IPS-NIHi7 (cell line): ENCODE measurements at regions not wholly inside any gene's neighbourhood (a gene's known extent, or its start where the extent isn't known, plus 50 kb on each side); places are given as distances from the start of the nearest gene placed in this dataset.

Experiments
- DNase-seq: peaks from one replicate; pipeline ENCODE4 v3.0.0; 2012; ENCODE audit warnings: mixed read lengths; ENCODE audit errors: extremely low spot score

DNA sequence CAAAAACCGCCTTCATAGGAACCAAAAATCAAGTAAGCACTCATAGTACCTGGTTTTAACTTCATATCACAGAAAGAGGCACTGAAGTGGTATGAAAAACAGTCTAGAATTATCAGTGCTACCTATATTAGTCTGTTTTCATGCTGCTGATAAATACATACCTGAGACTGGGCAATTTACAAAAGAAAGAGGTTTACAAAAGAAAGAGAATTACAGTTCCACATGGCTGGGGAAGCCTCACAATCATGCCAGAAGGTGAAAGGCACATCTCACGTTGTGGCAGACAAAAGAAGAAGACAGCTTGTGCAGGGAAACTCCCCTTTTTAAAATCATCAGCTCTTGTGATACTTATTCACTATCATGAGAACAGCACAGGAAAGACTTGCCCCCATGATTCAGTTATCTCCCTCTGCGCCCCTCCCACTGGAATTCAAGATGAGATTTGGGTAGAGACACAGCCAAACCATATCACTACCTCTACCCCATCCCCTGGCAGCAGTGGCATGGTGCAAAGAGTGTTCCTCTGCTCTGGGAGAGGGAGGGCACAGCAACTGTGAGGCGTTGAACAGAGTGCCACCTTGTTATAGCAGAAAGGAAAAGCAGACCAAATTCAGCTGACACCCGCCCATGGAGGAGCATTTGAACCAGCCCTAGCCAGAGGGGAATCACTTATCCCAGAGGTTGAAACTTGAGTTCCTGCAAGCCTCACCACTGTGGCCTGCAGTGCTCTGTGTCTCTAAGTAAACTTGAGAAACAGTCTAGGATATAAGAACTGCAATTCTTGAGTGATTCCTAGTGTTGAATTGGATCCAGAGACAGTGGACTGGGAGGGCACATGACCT is 61.9 kb upstream of the PTPRZ1 start:
- DNase-seq = no peak

DNA sequence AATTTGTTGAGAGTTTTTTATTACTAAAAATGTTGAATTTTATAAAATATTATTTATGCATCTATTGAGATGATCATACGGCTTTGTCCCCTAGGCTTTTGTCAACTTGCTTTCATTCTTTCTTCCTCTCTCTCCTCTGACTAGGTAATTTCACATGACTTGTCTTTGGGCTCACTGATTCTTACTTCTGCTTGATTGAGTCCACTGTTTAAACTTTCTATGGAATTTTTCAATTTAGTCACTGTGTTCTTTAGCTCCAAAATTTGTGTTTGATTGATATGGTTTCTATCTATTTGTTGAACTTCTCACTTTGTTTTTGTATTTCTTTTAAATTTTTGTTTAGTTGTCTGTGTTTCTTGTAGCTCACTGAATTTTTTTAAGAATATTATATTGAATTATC is 65.9 kb upstream of the PTPRZ1 start:
- no peak for DNase-seq

DNA sequence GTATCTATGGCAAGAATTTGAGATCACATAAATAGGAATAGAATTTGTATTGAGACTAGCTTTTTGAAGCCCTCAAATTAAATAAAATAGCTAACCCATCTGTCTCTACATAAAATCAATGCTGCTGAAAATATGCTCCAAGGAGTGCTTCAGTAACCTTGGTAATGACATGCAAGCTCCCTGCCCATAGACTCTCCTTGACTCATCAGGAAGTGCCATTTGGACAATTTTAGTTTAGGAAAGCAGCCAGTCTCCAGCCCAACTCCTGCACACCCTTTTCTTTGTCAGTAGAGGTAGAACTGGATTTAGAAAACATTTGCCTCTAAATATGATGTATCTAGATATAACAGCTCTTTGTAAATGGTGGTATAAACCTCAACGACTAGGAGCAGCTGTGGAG is 69.9 kb upstream of the PTPRZ1 start:
- no peak for DNase-seq

DNA sequence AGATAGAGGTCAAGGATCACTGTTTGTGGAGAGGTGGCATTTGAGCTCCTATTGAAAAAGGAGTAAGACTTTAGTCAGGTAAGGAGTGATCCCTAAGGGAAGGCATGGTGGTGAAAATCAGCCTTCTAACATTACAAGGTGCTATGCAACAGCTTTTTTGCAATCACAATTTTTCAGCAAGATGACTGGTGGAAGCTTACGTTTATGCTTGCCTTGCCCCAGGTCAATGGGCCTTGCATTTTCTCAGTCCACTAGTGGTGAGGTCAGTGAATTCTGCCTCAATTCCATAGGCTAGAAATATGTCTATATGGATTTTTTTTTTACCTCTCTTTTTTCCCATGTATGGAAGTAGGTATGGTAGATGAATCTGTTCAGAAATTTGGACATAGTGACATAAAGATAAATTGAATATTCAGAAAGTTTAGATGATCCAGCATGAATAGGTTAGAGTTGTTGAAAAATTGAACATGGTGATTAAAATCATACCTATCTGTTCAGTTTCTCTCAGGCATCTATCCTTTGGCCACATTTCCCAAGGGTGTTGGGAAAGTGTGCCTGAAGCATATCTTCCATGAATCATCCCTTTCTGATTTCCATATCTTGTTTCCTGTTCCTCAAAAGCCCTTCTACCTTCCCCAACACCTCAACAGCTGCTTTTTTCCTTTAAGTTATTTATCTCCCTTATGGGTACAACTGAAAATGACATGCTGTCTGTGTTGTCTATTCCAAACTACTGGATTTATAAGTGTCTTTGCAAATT is 71.9 kb upstream of the PTPRZ1 start:
- no peak for DNase-seq

DNA sequence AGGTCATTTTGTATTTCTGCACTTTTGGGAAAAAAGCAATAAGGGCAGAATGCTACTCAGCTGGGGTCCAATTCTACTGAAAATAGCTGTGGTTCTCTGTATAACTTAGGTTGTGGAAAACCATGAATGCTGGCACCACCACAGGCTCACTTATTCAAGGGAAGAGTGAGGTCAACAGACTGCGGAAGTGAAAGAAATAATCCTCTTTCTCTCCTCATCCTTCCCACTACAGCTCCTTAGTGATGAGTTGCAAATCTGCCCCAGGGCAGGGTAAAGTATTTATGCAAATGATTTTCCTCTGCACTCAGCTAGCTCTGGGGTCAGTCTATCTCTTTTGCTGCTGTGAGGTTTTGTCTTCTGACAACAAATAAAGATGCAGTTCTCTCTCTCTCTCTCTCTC is 74.1 kb upstream of the PTPRZ1 start:
- peak; percentile 51 for DNase-seq

DNA sequence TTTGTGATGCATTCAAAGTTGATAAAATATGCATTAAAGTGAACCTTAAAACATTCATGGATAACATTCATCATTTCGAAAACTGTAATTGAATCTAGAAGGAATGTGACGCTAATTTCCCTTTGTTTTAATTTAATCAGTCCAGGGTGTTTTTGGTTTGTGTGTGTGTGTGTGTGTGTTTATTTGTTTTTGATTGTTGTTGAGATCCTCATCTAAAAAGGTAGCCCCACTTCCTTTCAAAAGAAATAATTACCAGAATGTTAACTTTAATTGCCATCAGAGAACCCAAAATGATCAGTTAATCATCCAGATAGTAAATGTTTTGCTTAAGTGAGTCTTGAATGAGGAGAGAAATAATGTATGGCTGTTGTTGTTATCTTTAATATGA is 74.5 kb upstream of the PTPRZ1 start:
- DNase-seq = no peak

DNA sequence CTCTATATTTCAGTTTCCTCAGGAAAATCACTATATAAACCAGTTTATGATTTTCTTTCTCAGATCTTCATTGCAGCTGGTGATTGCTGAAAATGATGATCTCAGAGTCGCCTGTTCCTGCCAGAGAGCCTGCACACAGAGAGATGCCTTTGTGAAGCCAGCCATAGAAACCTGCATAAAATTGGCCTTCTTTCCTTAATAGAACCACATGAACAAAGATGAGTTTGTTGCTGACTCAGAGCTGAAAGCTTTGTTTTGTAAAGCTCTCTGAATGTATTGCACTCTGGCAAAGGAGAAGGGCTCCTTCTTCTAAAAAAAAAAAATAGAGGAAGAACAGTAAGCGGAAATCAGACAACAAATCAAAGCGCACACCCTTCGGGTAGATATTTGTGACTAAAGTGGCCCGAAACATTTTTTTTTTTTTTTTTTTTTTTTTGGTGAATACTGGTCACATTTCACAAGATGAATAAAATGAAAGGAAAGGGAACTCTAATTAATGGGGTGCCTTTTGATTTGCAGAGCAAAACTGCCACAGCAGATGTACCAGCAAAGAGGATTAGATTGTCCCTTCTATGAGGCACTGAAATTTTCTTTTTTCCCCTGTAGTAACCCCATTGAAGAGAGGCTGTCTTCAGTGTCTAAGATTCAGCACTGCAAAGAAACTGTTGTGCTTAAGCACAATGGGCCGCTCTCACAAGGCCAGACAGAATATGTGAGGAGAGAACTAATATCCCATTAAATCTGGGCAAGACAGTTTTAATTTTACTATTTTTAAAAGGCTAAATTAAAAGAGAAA is 75.1 kb upstream of the PTPRZ1 start:
- no peak for DNase-seq

DNA sequence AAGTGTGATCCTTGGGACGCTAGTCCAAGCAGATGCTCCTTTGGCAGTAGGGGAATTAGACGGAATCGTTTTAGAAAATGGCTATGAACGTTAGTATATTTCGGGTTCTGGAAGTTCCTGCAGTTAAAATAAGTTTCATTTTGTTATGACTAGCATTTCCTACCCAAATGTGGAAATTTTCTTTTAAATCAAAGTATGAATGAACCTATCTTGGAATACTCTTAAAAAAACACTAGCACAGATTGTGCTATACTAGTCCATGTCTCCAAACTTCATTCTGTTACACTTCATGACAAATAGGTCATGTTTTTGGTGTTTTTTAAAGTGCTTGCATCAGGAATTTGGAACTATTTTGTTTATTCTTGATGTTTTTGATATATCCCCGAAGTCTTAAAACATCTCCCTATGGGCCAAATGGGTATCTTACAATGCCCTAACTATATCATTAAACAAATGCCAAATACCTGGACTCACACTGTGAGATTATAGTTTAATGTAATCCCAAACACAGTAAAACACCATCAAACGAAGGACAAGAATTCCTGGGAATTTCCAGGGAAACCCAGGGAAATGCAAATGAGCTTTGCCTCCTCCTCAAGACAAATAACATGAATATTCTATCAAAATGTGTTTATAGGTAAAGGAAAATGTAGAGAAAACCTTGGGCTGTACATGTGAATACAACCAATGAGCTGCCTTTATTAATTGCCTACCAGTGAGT is 75.9 kb upstream of the PTPRZ1 start:
- DNase-seq = no peak

DNA sequence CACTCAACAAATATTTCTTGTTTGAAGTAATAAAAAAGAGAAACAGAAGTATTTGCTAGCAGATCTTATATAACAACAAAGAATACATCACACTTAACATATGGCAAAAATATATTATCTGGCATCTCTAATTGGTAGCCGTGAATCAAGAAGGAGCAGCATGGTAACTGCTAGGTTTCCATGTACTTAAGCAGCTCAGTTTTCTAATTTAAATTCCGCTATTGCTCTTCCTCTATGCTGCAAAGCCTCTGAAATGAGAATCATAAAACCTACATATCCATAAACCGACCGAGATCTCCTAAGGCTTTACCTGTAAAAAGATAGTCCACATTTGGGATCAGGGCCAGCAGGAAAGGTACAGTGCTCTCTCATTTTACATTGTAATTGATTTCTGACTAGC is 76.6 kb upstream of the PTPRZ1 start:
- DNase-seq = no peak

DNA sequence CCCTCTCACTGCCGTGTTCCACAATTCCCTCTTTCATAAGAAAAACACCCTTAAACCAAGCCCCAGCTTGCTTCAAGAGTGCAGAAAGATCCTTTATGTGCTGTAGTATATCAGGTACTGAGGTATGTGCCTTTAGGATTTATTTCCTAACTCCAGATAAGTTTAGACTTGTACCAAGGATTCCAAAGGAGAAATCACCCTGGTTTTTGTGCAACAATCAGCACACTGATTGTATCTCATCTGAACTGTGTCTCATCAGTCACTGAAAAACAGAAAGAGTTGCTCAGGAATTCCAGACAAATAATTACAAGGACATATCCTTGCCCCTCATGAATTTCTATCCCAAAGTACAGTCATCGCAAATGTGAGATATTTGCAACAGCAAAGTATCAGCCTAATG is 77.2 kb upstream of the PTPRZ1 start:
- DNase-seq = no peak

DNA sequence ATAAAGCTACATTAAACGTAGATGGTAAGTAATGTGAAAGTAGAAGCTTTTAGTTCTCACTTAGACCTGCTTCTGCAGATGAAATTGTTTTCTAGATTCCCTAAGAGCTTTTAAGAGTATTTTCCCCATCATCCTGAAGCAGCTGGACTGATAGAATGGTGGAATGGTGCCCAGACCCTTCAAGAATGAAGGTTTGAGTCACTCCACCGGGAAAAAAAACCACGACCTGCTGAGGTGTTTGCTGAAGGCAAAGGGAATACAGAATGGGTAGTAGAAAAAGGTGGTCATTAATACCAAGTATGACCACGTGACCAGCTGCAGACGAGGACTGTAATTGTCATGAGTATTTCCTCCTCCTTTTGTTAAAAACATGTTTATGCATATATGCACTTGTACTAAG is 79.2 kb upstream of the PTPRZ1 start:
- no peak for DNase-seq

DNA sequence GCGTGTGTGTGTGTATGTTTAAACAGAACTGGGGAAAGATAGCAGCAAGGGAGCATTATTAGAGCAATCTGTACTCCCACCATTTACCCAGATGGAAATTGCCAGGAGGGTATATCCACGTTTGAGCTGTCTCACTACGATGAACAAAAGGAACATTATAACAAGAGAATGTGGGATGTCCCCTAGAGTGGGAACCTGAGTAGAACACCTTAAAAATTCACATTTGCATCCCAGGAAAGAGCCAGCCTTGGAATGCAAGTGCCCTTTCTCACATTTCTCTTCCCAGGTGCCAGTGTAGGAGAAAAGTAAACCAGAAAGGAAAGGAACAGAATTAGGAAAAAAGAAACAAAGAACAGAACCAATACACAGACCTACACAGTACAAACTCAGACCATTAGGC is 95.3 kb upstream of the PTPRZ1 start:
- no peak for DNase-seq

DNA sequence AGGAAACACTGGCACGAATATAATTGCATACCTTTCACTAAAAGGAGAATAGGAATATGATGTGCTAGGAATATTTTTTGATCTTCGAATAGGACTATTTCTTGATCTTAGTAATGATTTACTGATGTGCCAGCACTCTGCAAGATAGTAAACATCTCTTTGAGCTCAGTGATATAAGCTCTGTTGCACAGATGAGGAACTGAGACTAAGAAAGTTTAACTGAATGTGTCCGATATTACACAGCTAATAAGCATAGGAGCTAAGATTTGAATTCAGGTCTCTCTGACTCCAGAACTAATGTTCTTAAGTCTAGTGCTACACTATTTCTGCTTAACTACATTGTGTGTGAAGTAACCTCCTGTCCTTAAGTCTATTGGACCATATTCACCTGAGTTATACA is 98.4 kb upstream of the PTPRZ1 start:
- DNase-seq = no peak

DNA sequence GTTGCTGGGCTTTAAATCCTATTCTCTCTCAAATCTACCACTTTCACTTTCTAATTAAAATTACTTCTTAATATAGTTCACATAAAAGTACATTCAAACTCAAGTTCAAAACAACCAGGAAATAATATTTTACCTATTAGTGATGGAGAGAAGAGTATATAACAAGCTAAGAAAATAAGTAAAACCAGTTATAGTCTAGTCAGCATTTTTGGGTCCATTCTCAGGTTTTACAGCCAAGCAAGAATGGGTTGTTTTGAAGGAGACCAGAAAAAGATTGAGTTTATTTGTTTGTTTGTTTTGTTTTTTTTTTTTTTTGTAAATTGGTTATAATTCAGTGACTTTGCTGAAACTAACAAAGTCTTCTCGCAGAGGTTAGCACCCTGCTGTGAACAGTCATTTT is 106.3 kb upstream of the PTPRZ1 start:
- DNase-seq = no peak

DNA sequence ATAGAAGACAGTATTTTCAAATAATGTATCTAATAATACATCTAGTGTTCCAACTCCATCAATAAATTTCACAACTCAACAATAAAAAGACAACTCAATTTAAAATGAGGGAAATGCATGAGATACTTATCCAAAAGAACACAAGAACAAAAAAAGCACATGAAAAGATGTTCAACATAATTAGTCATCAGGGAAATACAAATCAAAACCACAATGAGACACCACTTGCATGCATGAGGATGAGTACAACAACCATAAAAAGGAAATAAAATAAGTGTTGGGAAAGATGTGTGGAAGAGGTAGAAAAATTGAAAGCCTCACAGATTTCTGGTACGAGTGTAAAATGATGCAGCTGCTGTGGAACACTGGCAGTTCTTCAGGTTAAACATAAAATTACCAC is 111.6 kb upstream of the PTPRZ1 start:
- DNase-seq = no peak

DNA sequence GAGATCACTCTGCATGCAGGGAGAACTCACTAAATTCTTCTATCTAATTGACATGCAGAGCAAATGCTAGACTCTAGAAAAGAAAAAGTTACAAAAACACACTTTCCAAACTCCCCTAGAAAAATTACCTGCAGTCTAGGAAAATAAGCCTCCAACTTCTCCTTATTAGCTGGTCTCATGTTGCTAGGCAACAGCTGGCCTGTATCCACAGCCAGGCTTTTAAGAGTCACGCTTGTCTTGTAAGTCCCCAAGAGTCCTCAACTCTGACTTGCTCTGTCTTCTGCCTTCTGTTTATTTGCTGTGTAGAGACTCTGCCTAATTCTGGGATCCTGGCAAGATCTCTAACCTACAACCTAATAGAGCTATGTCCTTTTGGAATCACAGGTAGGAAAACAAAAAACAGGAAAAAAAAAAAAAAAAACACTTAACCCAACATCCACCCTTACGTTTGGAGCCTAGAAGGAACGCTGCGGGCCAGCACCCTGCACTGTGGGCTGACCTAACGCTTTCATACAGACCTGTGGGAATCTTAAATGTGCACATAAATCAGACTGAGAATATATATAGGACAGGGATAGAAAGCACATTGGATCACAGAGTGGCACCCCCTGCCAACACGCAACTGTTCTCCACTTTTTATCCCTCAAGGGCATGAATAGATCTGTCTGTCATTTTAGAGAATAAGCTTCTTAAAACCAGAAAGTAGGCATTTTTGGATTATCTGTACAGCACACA is 117.0 kb upstream of the PTPRZ1 start:
- DNase-seq = peak; percentile 18

DNA sequence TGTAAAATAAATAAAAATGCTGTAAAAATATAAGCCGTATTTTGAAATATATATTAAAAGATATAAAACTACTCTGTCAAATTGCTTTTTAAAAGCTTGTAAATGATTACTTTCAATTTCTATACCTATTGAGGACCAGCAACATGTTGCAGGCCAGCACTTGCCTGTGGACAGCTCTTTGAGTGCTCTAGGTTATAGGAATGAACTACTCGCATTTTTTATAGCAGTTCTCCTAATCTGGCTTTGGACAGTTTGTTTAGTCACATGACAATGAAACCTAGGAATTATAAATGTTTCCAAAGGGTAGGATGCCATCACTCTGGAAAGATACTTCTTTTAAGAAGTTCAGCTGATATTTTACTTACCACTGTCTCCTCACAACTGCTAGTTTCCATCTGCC is 117.7 kb upstream of the PTPRZ1 start:
- DNase-seq = no peak

DNA sequence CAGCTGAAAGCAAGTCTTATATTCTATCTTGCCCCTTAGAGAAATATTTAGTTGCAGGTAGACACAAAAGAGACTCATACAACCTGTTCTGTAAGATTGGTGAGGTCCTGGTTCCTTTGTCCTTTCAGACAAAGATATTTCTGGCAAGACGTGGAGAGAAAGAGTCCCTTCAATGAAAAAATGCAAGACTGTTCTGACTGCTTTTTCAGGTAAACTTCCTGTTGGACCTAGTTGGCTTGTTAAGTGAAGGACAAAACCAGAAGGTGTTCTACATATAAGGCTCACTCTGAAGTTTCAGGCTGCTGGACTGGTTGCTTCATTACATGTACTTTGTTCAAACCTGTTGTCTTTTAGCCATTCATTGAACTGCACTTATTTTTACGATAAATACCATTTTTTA is 119.0 kb upstream of the PTPRZ1 start:
- no peak for DNase-seq

DNA sequence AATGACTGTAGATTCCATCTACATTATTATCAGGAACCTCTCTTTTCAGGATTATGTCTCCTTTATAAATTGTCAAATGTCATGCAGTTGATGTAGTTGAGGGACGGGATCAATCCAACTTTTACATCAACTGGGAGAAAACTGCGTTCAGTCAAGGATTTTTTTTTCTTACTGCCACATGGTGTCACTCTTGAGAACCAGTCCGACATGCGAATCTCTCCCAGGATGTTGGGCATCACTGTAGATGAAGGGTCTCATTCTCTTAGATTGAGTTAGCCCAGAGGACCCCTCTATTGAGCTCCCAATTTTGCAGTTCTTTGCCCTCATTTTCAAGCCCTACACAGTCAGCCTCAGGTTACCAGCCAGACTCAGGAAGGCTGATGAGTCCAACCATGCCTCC is 120.3 kb upstream of the PTPRZ1 start:
- peak; percentile 53 for DNase-seq

DNA sequence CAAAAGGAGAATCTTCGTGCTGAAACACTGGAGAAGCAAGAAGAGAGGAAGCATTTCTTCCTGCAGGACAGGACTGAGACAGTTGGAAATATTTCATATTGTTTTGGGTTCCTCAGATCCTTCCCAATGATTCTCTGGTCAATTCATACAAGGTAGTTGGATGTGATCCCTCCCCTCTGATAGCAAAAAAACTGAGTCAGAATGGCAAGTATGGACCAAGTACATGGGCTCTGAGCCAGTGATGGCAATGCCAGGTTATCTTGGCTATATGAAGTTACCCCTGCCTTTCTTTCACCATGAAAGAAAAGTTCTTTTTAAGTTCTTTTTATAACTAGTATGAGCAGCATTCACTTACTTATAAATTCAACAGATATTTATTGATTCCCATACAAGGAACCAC is 124.4 kb upstream of the PTPRZ1 start:
- no peak for DNase-seq

DNA sequence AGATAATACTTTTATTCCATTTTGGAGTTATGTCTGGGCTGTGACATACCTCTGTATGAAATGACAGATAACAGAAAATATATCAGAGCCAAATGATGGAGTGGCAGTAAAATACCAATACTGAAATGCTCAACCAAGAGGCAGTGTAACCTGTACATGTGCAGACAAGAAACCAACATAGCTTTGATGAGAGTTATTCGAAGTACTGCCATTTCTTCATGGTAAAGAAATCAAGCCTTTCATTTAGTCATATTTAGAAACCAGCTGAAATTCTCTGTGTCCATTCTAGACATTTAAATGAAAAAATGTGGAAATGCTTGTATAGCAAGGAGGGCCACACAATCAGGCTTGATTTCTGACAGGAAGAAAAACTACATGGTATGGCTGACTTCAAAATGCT is 127.1 kb upstream of the PTPRZ1 start:
- DNase-seq = no peak
